HG02885 (cell line): ENCODE measurements at regions not wholly inside any gene's neighbourhood (a gene's known extent, or its start where the extent isn't known, plus 50 kb on each side); places are given as distances from the start of the nearest gene placed in this dataset.
"Not testable (repeated sequence)": the region's sequence is repeated elsewhere in the genome, so short reads cannot be mapped to it uniquely, and the experiment has no call there.

ENCODE experiments used
- ATAC-seq: cut with Tn5 transposase; IDR thresholded peaks from one replicate; pipeline ENCODE4 v1.9.1; 2021; ENCODE audit warnings: mild to moderate bottlenecking; ENCODE audit not compliant: unreplicated experiment, poor library complexity

GRCh38 chr6:19554356-19555225, 282.6 kb upstream of the ID4 start:
- ATAC-seq: no peak

GRCh38 chr6:19557191-19557590, 280.0 kb upstream of the ID4 start:
- ATAC-seq: no peak

- ATAC-seq: no peak
Measured at GRCh38 chr6:19558201-19558600, 279.0 kb upstream of the ID4 start.

GRCh38 chr6:19558934-19559333, 278.2 kb upstream of the ID4 start:
- no peak for ATAC-seq

- no peak for ATAC-seq
Measured at GRCh38 chr6:19562468-19562867, 274.7 kb upstream of the ID4 start.

GRCh38 chr6:19569563-19569962, 267.6 kb upstream of the ID4 start:
- no peak for ATAC-seq

- no peak for ATAC-seq
Measured at GRCh38 chr6:19571176-19571575, 266.0 kb upstream of the ID4 start.

GRCh38 chr6:19578481-19578880, 258.7 kb upstream of the ID4 start:
- no peak for ATAC-seq

GRCh38 chr6:19584207-19584606, 253.0 kb upstream of the ID4 start:
- ATAC-seq: not testable (repeated sequence)

- ATAC-seq: no peak
Measured at GRCh38 chr6:19587238-19587942, 249.8 kb upstream of the ID4 start.

- no peak for ATAC-seq
Measured at GRCh38 chr6:19590501-19591131, 246.6 kb upstream of the ID4 start.

- ATAC-seq: no peak
Measured at GRCh38 chr6:19597809-19598320, 239.3 kb upstream of the ID4 start.

GRCh38 chr6:19599796-19600464, 237.2 kb upstream of the ID4 start:
- ATAC-seq: no peak

- no peak for ATAC-seq
Measured at GRCh38 chr6:19602434-19603013, 234.6 kb upstream of the ID4 start.

- ATAC-seq: no peak
Measured at GRCh38 chr6:19603721-19604120, 233.4 kb upstream of the ID4 start.

GRCh38 chr6:19605624-19606023, 231.5 kb upstream of the ID4 start:
- no peak for ATAC-seq

- no peak for ATAC-seq
Measured at GRCh38 chr6:19608546-19608945, 228.6 kb upstream of the ID4 start.

GRCh38 chr6:19609972-19610641, 227.1 kb upstream of the ID4 start:
- no peak for ATAC-seq

- not testable (repeated sequence) for ATAC-seq
Measured at GRCh38 chr6:19612672-19613466, 224.3 kb upstream of the ID4 start.
